CD4-positive, alpha-beta T cell treated with Interleukin-6 for 4 hours (primary cell): ENCODE measurements at regions not wholly inside any gene's neighbourhood (a gene's known extent, or its start where the extent isn't known, plus 50 kb on each side); places are given as distances from the start of the nearest gene placed in this dataset.
"Not testable (repeated sequence)": the region's sequence is repeated elsewhere in the genome, so short reads cannot be mapped to it uniquely, and the experiment has no call there.

Experiments used
- DNase-seq: peaks from one replicate; pipeline ENCODE4 v3.0.0-alpha.2; 2020; ENCODE audit warnings: mixed read lengths

DNA sequence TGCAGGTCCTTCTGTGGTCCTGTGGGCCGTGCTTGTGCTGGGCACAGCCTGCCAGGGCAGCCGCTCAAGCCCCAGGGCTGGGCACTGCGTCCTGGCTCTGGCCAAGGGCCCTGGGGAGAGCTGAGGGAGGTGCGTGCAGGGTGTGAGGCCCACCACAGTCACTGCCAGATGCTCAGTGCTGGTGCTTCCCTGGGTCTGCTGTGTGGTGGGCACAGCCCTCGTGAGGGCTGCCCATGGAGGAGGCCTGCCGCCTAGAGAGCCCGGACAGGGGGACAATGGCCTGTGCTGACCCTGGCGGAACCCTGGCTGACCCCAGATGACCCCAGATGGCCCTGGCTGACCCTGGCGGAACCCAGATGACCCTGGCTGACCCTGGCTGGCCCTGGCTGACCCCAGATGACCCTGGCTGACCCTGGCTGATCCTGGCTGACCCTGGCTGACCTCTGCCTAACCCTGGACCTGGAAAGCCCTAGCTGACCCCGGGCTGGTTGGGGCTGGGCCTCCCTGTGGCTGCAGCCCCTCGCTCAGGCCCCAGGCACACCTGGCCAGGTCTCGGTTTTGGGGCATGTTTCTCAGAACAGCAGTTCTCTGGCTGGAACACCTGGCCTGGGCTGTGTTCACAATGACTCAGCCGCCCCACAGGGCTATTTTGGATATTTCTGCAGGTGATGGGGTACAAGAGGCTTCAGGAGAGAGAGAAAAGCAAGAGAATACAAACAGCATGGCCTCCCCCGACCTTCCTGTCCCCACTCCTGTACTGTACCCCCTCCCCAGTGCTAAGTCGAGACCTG, 55.4 kb downstream of the TMEM121 start:
- no peak for DNase-seq

DNA sequence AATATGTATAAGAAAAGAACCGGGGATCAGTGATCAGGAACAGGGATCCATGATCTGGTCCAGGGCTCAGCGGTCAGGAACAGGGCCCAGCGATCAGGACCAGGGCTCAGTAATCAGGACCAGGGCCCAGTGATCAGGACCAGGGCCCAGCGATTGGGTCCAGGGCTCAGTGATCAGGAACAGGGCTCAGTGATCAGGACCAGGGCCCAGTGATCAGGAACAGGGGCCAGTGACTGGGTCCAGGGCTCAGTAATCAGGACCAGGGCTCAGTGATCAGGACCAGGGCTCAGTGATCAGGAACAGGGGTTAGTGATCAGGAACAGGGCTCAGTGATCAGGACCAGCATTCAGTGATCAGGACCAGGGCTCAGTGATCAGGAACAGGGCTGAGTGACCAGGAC, 56.3 kb downstream of the TMEM121 start:
- no peak for DNase-seq

DNA sequence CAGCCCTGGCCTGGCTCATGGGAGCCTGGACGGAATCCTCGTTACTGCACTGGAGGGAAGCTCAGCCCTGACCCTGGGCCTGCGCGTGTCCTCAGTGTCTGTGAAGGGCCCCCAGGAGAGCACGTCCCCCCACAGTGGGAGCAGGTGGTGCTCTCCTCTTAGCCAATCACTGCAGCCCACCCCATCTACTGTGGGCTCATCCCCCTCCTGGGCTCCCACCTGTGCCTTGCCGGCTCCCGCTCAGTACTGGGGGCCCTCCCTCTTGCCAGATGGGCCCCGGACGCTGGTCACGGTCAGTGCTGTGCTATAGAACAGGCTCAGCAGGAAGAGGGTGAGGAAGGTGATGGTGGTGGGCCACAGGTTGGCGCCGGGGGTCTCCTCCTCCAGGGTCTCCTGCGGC, 57.5 kb downstream of the TMEM121 start:
- DNase-seq: not testable (repeated sequence)

- DNase-seq: not testable (repeated sequence)
These were observed 58.9 kb downstream of the TMEM121 start for GRCh38 chr14:105585290-105585689.

- not testable (repeated sequence) for DNase-seq
These were observed 59.3 kb downstream of the TMEM121 start for GRCh38 chr14:105585722-105586121.

DNA sequence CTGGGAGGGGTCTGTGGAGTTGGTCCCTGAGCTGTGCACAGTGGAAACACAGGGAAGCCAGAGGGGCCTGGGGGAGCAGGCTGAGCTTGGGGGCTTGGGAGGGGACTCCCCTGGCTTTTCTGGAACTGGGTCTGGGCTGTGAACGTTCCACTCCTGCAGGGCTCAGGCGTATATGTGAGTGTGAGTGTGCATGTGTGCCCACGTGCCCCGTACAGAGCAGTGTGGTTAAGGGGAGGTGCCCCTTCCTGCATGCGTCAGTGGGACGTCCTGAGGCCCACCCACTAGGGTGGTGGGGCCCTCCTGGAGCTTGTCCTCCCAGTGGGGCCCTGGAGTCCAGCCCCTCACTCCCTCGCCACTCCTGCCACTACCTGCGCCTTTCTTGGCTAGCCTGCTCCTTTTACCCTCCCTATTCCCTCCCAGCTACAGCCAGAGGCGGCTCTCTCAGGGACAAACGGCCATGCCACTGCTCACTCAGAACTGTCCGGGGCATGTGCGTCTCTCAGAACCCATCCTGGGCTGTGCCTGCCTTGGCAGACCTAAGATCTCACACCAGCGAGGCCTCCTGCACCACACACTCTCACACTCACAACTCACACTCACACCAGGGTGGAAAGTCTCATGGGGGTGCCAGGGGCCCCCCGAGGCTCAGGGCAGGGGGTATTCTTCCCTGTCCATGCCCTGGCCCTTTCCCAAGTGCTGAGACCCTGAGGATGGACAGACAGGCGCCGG, 59.9 kb downstream of the TMEM121 start:
- not testable (repeated sequence) for DNase-seq

- not testable (repeated sequence) for DNase-seq
These were observed 60.7 kb downstream of the TMEM121 start for GRCh38 chr14:105587034-105587433.

GRCh38 chr14:105587482-105588235, 61.3 kb downstream of the TMEM121 start:
- not testable (repeated sequence) for DNase-seq

- DNase-seq: no peak
These were observed 62.0 kb downstream of the TMEM121 start for GRCh38 chr14:105588236-105588860.

- DNase-seq: no peak
These were observed 63.0 kb downstream of the TMEM121 start for GRCh38 chr14:105589161-105589925.

- DNase-seq: not testable (repeated sequence)
These were observed 63.5 kb downstream of the TMEM121 start for GRCh38 chr14:105589926-105590185.

DNA sequence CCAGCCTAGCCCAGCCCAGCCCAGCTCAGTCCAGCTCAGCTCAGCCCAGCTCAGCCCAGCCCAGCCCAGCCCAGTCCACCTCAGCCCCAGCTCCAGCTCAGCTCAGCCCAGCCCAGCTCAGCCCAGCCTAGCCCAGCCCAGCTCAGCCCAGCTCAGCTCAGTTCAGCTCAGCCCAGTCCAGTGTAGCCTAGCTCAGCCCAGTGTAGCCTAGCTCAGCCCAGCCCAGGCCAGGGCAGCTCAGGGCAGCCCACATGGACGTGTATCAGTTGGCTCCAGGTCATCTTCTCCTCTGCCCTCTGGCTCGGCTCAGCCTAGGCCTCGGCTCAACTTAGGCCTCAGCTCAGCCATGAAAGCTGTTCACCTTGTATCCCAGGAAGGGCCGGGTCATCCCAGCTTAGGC, 64.7 kb downstream of the TMEM121 start:
- no peak for DNase-seq

DNA sequence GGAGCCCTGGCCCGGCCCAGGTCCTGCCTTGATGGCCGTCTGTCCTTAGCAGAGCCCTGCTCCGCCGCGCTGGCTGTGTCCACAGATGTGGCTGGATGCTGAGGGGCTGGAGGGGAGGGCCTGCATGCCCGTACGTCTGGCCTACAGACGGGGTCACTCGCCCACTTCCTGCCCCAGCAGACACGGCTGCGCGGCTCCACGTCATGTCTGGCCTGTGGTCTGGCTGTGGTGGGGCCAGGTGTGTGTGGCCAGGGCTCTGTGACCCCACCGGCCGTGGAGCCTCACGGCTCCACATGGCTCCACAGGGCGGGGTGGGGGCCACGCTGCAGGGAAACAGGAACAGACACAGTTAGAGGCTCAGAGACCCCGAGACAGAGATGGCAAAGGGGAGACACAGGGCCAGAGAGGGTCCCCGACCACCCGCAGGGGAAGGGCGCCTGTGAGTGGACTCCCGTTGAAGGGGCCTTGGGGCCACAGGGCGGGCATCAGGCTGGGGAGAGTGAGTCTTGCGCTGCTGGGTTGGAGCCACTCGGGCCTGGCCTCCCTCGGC, 65.5 kb downstream of the TMEM121 start:
- not testable (repeated sequence) for DNase-seq

- DNase-seq: not testable (repeated sequence)
These were observed 66.3 kb downstream of the TMEM121 start for GRCh38 chr14:105592646-105593045.

DNA sequence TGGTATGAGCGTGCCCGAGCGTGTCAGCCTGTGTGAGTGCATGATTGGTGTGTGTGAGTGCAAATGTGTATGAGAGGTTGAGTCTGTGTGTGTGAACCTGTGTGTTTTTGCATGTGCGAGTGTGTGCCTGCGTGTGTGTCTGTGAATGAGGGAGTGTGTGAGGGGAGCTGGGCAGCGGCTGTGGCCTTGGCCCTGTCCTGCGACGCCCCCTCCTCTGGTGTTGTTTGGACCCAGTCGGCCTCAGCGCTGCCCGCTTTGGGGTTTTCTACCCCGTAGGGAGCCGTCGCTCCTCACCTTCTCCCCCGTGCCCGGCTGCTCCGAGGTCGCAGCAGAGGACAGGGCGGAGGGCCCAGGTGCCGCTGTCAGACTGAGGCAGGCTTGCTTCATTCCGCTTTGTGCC, 69.0 kb downstream of the TMEM121 start:
- not testable (repeated sequence) for DNase-seq

DNA sequence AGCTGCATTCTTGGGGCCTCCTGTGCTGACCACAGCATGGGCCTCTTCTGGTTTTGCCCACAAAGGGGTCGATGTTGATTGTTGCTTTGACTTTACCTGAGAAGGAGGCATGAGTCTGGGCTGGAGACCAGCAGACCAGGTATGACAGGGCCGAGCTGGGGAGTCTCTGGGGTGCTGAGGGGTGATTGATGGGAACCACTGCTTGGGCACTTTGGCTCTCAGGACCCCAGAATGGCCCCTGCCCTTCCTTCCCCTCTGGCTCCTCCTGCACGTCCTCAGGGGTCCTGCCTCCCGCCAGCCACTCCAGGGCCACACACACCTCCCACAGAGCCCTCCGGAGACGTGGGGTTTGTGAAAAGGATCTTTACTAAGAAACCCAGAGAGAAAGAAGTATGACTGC, 70.0 kb downstream of the TMEM121 start:
- DNase-seq: not testable (repeated sequence)

GRCh38 chr14:105598040-105598763, 71.8 kb downstream of the TMEM121 start:
- not testable (repeated sequence) for DNase-seq

DNA sequence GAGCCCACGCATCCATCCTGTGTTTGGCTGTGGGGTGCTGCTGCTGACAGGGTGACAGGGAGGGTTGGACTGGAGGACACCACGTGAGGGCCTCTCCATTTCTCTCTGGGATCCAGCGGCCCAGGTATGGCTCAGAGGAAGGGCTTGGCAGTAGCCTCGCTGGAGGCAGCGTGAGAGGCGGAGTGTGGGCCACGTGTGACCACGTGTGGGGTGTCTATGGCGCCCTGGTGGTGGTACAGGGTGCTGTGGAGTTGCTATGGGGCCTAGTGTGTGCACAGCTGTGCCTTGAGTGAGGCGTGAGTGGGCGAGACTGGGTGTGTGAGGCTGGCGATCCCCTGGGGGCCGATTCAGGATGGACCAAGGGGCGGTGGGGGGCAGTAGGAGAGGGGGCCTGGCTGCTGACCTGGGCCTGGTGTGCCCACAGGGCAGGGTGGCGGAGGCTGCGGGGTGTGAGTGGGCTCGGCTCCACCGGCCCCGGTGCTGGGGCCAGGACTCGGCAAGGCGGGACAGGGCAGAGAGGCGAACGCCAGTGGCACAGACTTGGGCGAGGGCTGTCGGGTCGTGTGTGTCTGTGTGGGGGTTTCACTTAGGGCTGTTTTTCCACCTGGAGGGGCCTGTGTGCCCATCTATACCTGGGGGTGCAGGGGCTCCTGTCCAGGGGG, 72.7 kb downstream of the TMEM121 start:
- DNase-seq: not testable (repeated sequence)

GRCh38 chr14:105600195-105600938, 74.0 kb downstream of the TMEM121 start:
- not testable (repeated sequence) for DNase-seq

DNA sequence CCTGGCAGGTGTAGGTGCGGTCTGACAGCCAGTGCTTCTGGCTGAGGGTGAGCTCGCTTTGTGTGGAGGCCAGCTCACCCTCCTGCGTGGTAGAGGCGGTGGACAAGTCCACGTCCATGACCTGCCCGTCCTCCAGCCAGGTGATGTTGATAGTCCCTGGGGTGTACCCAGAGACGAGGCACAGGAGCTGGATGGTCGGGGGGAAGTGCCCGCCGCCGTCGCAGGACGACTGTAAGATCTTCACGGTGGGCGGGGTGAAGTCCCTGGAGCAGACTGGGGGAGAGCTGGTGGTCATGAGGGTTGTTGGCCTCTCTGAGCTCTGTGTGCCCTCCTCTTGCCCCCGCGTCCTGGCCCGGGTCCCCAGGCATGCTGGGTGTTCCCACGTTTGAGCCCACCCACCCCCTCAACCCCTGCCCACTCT, 74.6 kb downstream of the TMEM121 start:
- DNase-seq: no peak
